GM12891 (cell line): ENCODE measurements at regions not wholly inside any gene's neighbourhood (a gene's known extent, or its start where the extent isn't known, plus 50 kb on each side); places are given as distances from the start of the nearest gene placed in this dataset.

Experiments used
- PAX5 ChIP-seq: IDR thresholded peaks from 2 replicates; pipeline ENCODE4 v1.6.1; 2011; ENCODE audit warnings: low read length, moderate library complexity, mild to moderate bottlenecking; ENCODE audit not compliant: insufficient read depth, severe bottlenecking
- POLR2A ChIP-seq: IDR thresholded peaks from 2 replicates; pipeline ENCODE4 v1.6.1; 2011; ENCODE audit warnings: low read depth, low read length, control low read depth
- POLR2AphosphoS5 ChIP-seq: IDR thresholded peaks from 2 replicates; pipeline ENCODE4 v1.6.1; 2011; ENCODE audit warnings: low read depth, low read length, control low read depth
- POU2F2 ChIP-seq: IDR thresholded peaks from 2 replicates; pipeline ENCODE4 v1.6.1; 2011; ENCODE audit warnings: low read depth, mild to moderate bottlenecking, control low read depth, low read length, moderate library complexity
- SPI1 ChIP-seq: IDR thresholded peaks from 2 replicates; pipeline ENCODE4 v1.6.1; 2011; ENCODE audit warnings: low read depth, low read length, control low read depth
- TAF1 ChIP-seq: IDR thresholded peaks from 2 replicates; pipeline ENCODE4 v1.6.1; 2011; ENCODE audit warnings: low read depth, low read length, control low read depth

GRCh38 chr11:13209379-13209778 lies 68.2 kb upstream of the BMAL1 start:
- TF ChIP-seq POLR2A (no peak), POLR2AphosphoS5 (no peak), TAF1 (no peak), SPI1 (no peak), POU2F2 (no peak), PAX5 (no peak)
